Frontal cortex (tissue), 3 donors: ENCODE measurements at regions not wholly inside any gene's neighbourhood (a gene's known extent, or its start where the extent isn't known, plus 50 kb on each side); places are given as distances from the start of the nearest gene placed in this dataset.
"Not testable (repeated sequence)": the region's sequence is repeated elsewhere in the genome, so short reads cannot be mapped to it uniquely, and the experiment has no call there.

Source experiments
- DNase-seq, 2 donors: peaks; one replicate each; pipeline ENCODE4 v3.0.0; 2012; ENCODE audit warnings: low spot score in 2 of 2
- FAIRE-seq: peaks from 2 replicates; lab custom pipeline; 2012; peaks lifted over from hg19 to GRCh38; lab: Jason Lieb, UNC
- donor health status: control.
- donor health status: control.
- donor health status: control.

GRCh38 chr6:168195712-168196111, 116.7 kb upstream of the FRMD1 start:
- DNase-seq = no peak
- FAIRE-seq = no peak

- DNase-seq = no peak
- no peak for FAIRE-seq
Measured at GRCh38 chr6:168194732-168195567, 115.9 kb upstream of the FRMD1 start.

GRCh38 chr6:168193816-168194721, 115.1 kb upstream of the FRMD1 start:
- FAIRE-seq = no peak
- DNase-seq = no peak

GRCh38 chr6:168192901-168193815, 114.1 kb upstream of the FRMD1 start:
- FAIRE-seq (no peak), DNase-seq (no peak)

GRCh38 chr6:168192195-168192900, 113.3 kb upstream of the FRMD1 start:
- no peak for DNase-seq

GRCh38 chr6:168190646-168191443, 111.8 kb upstream of the FRMD1 start:
- DNase-seq (no peak), FAIRE-seq (no peak)

More at GRCh38 chr6:168192195-168192900, 113.3 kb upstream of the FRMD1 start:
- FAIRE-seq = no peak

GRCh38 chr6:168190014-168190405, 111.0 kb upstream of the FRMD1 start:
- FAIRE-seq (no peak), DNase-seq (no peak)

- FAIRE-seq (no peak), DNase-seq (no peak)
Measured at GRCh38 chr6:168189200-168190013, 110.4 kb upstream of the FRMD1 start.

GRCh38 chr6:168188369-168189199, 109.6 kb upstream of the FRMD1 start:
- FAIRE-seq (no peak), DNase-seq (no peak)

GRCh38 chr6:168186438-168186837, 107.4 kb upstream of the FRMD1 start:
- no peak for FAIRE-seq
- DNase-seq = no peak

- DNase-seq, FAIRE-seq: not testable (repeated sequence)
Measured at GRCh38 chr6:168186018-168186417, 107.0 kb upstream of the FRMD1 start.

- FAIRE-seq = no peak
Measured at GRCh38 chr6:168184701-168185100, 105.7 kb upstream of the FRMD1 start.

GRCh38 chr6:168183613-168183970, 104.6 kb upstream of the FRMD1 start:
- no peak for FAIRE-seq
- no peak for DNase-seq

More at GRCh38 chr6:168184701-168185100, 105.7 kb upstream of the FRMD1 start:
- no peak for DNase-seq

- DNase-seq (no peak), FAIRE-seq (no peak)
Measured at GRCh38 chr6:168182908-168183612, 104.0 kb upstream of the FRMD1 start.

GRCh38 chr6:168182366-168182765, 103.4 kb upstream of the FRMD1 start:
- no peak for FAIRE-seq

GRCh38 chr6:168181876-168182275, 102.9 kb upstream of the FRMD1 start:
- DNase-seq (no peak), FAIRE-seq (no peak)

More at GRCh38 chr6:168182366-168182765, 103.4 kb upstream of the FRMD1 start:
- DNase-seq = no peak
